ENCODE measurements at regions not wholly inside any gene's neighbourhood (a gene's known extent, or its start where the extent isn't known, plus 50 kb on each side); places are given as distances from the start of the nearest gene placed in this dataset.

- DNase-seq = no peak
Observed at GRCh38 chr10:114766470-114766869, 55.1 kb upstream of the FHIP2A start.

GRCh38 chr10:114767101-114767985 is 54.2 kb upstream of the FHIP2A start:
- intact Hi-C loops (cut with DNase I) = no loop called here
- DNase-seq = peak in 32 of 42 donors; percentile 14 to 70 (median 40)

More at GRCh38 chr10:114766470-114766869, 55.1 kb upstream of the FHIP2A start:
- intact Hi-C loops (cut with DNase I) = no loop called here

GRCh38 chr10:114767986-114768821 is 53.4 kb upstream of the FHIP2A start:
- intact Hi-C loops (cut with DNase I) = no loop called here
- peak in 2 of 42 donors; percentile 9 to 13 for DNase-seq

GRCh38 chr10:114770009-114770408 is 51.6 kb upstream of the FHIP2A start:
- DNase-seq = no peak
- intact Hi-C loops (cut with DNase I) = no loop called here

- no peak for DNase-seq
- intact Hi-C loops (cut with DNase I) = no loop called here
Observed at GRCh38 chr10:114771157-114771556, 50.4 kb upstream of the FHIP2A start.

GRCh38 chr10:114771749-114772148 is 49.8 kb upstream of the FHIP2A start:
- DNase-seq = no peak
- intact Hi-C loops (cut with DNase I) = no loop called here
